T-helper 1 cell treated with Interleukin-12 subunit alpha and Interleukin-12 subunit beta and Interleukin-4 antibody, amounts not matched to agents 30 μg/mL and 1 μg/mL, for 36 hours (primary cell): ENCODE measurements at regions not wholly inside any gene's neighbourhood (a gene's known extent, or its start where the extent isn't known, plus 50 kb on each side); places are given as distances from the start of the nearest gene placed in this dataset.

Source experiments
- H3K27ac Mint-ChIP-seq: one replicate; pipeline ENCODE4 v1.8.0; 2021; ENCODE audit warnings: mild to moderate bottlenecking, mixed read lengths
- H3K27me3 Mint-ChIP-seq: one replicate; pipeline ENCODE4 v1.8.0; 2021; ENCODE audit warnings: low read depth, mixed read lengths
- H3K36me3 Mint-ChIP-seq: one replicate; pipeline ENCODE4 v1.8.0; 2021; ENCODE audit warnings: low read depth, mixed read lengths
- H3K4me1 Mint-ChIP-seq: one replicate; pipeline ENCODE4 v1.8.0; 2021; ENCODE audit warnings: low read depth, mixed read lengths
- H3K4me3 Mint-ChIP-seq: one replicate; pipeline ENCODE4 v1.8.0; 2021; ENCODE audit warnings: mild to moderate bottlenecking, moderate library complexity, mixed read lengths
- H3K9me3 Mint-ChIP-seq: one replicate; pipeline ENCODE4 v1.8.0; 2021; ENCODE audit warnings: mixed read lengths

DNA sequence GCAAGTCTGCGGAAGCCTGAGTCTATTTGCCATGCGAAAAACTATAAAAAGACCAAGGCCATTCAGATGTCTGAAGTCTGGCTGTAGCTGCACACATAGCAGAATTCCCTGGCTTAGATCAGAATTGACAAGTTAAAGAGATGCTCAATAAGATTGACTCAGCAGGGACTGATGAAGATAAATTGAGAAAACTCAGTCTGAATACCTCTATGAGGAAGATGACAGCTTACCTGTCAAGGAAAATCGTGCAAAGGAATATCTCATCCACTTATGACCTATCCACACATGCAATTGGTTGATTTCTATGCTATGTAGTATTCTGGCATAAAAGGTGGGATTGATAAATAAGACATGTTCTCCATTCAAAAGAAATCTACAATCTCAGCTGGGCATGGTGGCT lies 288.6 kb downstream of the BAMBI start:
- Mint-ChIP-seq H3K27me3 (no peaks in the 10 kb centered on the region), H3K4me3 (no peak overlapping the region), H3K4me1 (no peaks in the 10 kb centered on the region), H3K27ac (no peak overlapping the region), H3K36me3 (no peaks in the 10 kb centered on the region), H3K9me3 (no peaks in the 10 kb centered on the region)

- Mint-ChIP-seq H3K9me3 (no peaks in the 10 kb centered on the region), H3K27me3 (no peaks in the 10 kb centered on the region), H3K4me3 (no peak overlapping the region), H3K4me1 (no peaks in the 10 kb centered on the region), H3K27ac (no peak overlapping the region), H3K36me3 (no peaks in the 10 kb centered on the region)
These were observed 289.7 kb downstream of the BAMBI start for GRCh38 chr10:28967031-28967430.

GRCh38 chr10:28969413-28969812 lies 292.1 kb downstream of the BAMBI start:
- H3K9me3 Mint-ChIP-seq = no peaks in the 10 kb centered on the region
- H3K4me1 Mint-ChIP-seq = no peaks in the 10 kb centered on the region
- no peaks in the 10 kb centered on the region for H3K27me3 Mint-ChIP-seq
- no peak overlapping the region for H3K4me3 Mint-ChIP-seq
- H3K27ac Mint-ChIP-seq = no peak overlapping the region
- H3K36me3 Mint-ChIP-seq = no peaks in the 10 kb centered on the region

GRCh38 chr10:28970231-28970630 lies 292.9 kb downstream of the BAMBI start:
- Mint-ChIP-seq H3K27me3 (no peaks in the 10 kb centered on the region), H3K4me3 (no peak overlapping the region), H3K9me3 (no peaks in the 10 kb centered on the region), H3K27ac (no peak overlapping the region), H3K36me3 (no peaks in the 10 kb centered on the region), H3K4me1 (no peaks in the 10 kb centered on the region)

DNA sequence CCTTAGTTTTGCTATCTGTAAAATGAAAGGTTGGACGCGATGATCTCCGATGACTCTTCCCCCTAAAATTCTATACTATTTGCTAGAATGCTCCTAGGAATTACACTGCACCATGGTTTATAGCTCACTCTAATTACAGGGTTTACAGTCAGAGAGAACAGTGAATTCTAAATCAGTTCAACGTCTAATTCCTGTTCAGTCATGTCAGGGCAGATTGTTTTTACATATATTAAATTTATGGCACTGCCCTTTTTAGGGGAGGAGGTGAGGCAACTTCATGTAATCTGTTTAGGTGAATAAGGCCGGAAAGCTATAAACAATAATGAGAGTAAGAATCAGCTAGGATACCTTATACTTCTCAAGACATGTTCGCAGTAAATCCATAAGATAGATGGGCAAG lies 293.9 kb downstream of the BAMBI start:
- no peaks in the 10 kb centered on the region for H3K27me3 Mint-ChIP-seq
- no peak overlapping the region for H3K27ac Mint-ChIP-seq
- no peaks in the 10 kb centered on the region for H3K4me1 Mint-ChIP-seq
- H3K36me3 Mint-ChIP-seq = no peaks in the 10 kb centered on the region
- H3K4me3 Mint-ChIP-seq = no peak overlapping the region
- H3K9me3 Mint-ChIP-seq = no peaks in the 10 kb centered on the region

DNA sequence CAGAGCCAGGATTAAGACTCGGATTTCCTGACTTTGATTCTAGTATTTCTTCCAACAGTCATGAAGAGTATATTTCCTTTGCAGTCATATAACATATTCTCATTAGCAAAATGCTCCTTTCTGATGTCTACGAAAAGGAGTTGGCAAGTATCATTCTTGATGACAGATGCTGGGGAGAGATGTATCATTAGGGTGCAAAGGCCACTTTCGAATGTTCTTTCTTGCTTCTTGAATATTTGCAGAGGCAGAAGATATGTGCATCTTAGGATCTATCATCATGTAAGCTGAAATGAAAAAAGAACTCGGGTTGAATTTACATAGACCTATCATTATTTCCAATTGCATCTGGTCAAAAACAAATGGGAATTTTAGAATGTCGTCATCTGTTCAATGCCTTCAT lies 294.4 kb downstream of the BAMBI start:
- no peak overlapping the region for H3K27ac Mint-ChIP-seq
- H3K36me3 Mint-ChIP-seq = no peaks in the 10 kb centered on the region
- no peaks in the 10 kb centered on the region for H3K9me3 Mint-ChIP-seq
- no peaks in the 10 kb centered on the region for H3K4me1 Mint-ChIP-seq
- H3K27me3 Mint-ChIP-seq = no peaks in the 10 kb centered on the region
- no peak overlapping the region for H3K4me3 Mint-ChIP-seq

GRCh38 chr10:28973309-28973972 lies 296.1 kb downstream of the BAMBI start:
- Mint-ChIP-seq H3K36me3 (no peaks in the 10 kb centered on the region), H3K27ac (no peak overlapping the region), H3K4me3 (no peak overlapping the region), H3K9me3 (peaks cover 6% of the 10 kb centered on the region), H3K27me3 (peaks cover under 1% of the 10 kb centered on the region), H3K4me1 (no peaks in the 10 kb centered on the region)

- no peak overlapping the region for H3K4me3 Mint-ChIP-seq
- no peaks in the 10 kb centered on the region for H3K4me1 Mint-ChIP-seq
- H3K27ac Mint-ChIP-seq = no peak overlapping the region
- H3K27me3 Mint-ChIP-seq = peaks cover 2% of the 10 kb centered on the region
- H3K9me3 Mint-ChIP-seq = peaks cover 6% of the 10 kb centered on the region
- H3K36me3 Mint-ChIP-seq = no peaks in the 10 kb centered on the region
These were observed 298.7 kb downstream of the BAMBI start for GRCh38 chr10:28975891-28976531.

- Mint-ChIP-seq H3K9me3 (peaks cover 6% of the 10 kb centered on the region), H3K36me3 (no peaks in the 10 kb centered on the region), H3K4me1 (no peaks in the 10 kb centered on the region), H3K27me3 (peaks cover 2% of the 10 kb centered on the region), H3K4me3 (no peak overlapping the region), H3K27ac (no peak overlapping the region)
These were observed 300.2 kb downstream of the BAMBI start for GRCh38 chr10:28977518-28977917.

GRCh38 chr10:28980264-28980663 lies 302.9 kb downstream of the BAMBI start:
- Mint-ChIP-seq H3K27ac (no peak overlapping the region), H3K4me1 (no peaks in the 10 kb centered on the region), H3K27me3 (peaks cover 2% of the 10 kb centered on the region), H3K9me3 (peaks cover 6% of the 10 kb centered on the region), H3K36me3 (no peaks in the 10 kb centered on the region), H3K4me3 (no peak overlapping the region)

- no peak overlapping the region for H3K4me3 Mint-ChIP-seq
- H3K4me1 Mint-ChIP-seq = no peaks in the 10 kb centered on the region
- peaks cover 2% of the 10 kb centered on the region for H3K27me3 Mint-ChIP-seq
- H3K27ac Mint-ChIP-seq = no peak overlapping the region
- H3K36me3 Mint-ChIP-seq = no peaks in the 10 kb centered on the region
- peaks cover 6% of the 10 kb centered on the region for H3K9me3 Mint-ChIP-seq
These were observed 303.7 kb downstream of the BAMBI start for GRCh38 chr10:28981007-28981406.

GRCh38 chr10:28982974-28983373 lies 305.7 kb downstream of the BAMBI start:
- peaks cover 2% of the 10 kb centered on the region for H3K27me3 Mint-ChIP-seq
- no peak overlapping the region for H3K4me3 Mint-ChIP-seq
- H3K36me3 Mint-ChIP-seq = no peaks in the 10 kb centered on the region
- H3K4me1 Mint-ChIP-seq = no peaks in the 10 kb centered on the region
- H3K9me3 Mint-ChIP-seq = no peaks in the 10 kb centered on the region
- H3K27ac Mint-ChIP-seq = no peak overlapping the region

DNA sequence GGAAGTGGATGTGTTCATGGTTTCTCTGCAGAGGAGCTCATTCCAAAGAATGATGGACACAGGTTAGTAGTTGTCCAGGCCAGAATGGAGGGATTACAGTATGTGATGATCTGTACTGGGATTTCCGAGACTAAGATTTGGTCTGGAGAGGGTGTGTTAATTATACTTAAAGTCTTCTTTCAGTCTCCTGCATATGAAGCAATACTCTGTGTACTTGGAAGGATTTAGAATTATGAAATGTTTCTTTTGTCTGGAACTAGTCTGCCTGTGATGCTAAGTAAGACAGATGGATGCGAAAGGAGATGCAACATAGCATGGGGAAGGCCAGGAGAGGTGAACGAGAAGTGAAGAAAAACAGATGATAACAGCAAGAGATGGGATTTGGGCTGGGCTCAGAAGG lies 305.1 kb upstream of the LYZL1 start:
- no peaks in the 10 kb centered on the region for H3K27me3 Mint-ChIP-seq
- no peaks in the 10 kb centered on the region for H3K36me3 Mint-ChIP-seq
- H3K4me1 Mint-ChIP-seq = no peaks in the 10 kb centered on the region
- H3K4me3 Mint-ChIP-seq = no peak overlapping the region
- no peak overlapping the region for H3K27ac Mint-ChIP-seq
- H3K9me3 Mint-ChIP-seq = no peaks in the 10 kb centered on the region

GRCh38 chr10:28984431-28984830 lies 304.4 kb upstream of the LYZL1 start:
- H3K27ac Mint-ChIP-seq = no peak overlapping the region

GRCh38 chr10:28985137-28985885 lies 303.6 kb upstream of the LYZL1 start:
- Mint-ChIP-seq H3K4me1 (no peaks in the 10 kb centered on the region), H3K9me3 (no peaks in the 10 kb centered on the region), H3K27ac (no peak overlapping the region), H3K36me3 (no peaks in the 10 kb centered on the region), H3K27me3 (no peaks in the 10 kb centered on the region), H3K4me3 (no peak overlapping the region)

More at GRCh38 chr10:28984431-28984830, 304.4 kb upstream of the LYZL1 start:
- no peaks in the 10 kb centered on the region for H3K36me3 Mint-ChIP-seq
- H3K4me3 Mint-ChIP-seq = no peak overlapping the region
- H3K27me3 Mint-ChIP-seq = no peaks in the 10 kb centered on the region
- no peaks in the 10 kb centered on the region for H3K4me1 Mint-ChIP-seq
- H3K9me3 Mint-ChIP-seq = no peaks in the 10 kb centered on the region
